ENCODE measurements at regions not wholly inside any gene's neighbourhood (a gene's known extent, or its start where the extent isn't known, plus 50 kb on each side); places are given as distances from the start of the nearest gene placed in this dataset.

- Histone ChIP-seq H3K4me1 (no peaks in the 10 kb centered on the region), H3K4me3 (ENCODE audit: low read depth, low read length) (no peak overlapping the region), H3K9me3 (no peaks in the 10 kb centered on the region), H3K27me3 (no peaks in the 10 kb centered on the region), H3K36me3 (no peaks in the 10 kb centered on the region)
- TF ChIP-seq CTCF (IDR thresholded peaks at IDR 0.05; ENCODE audit: low read depth, low read length), result no peak
- DNase-seq, result no peak
Observed at GRCh38 chr10:53111529-53111928, 338.9 kb upstream of the MBL2 start.

- H3K4me3 ChIP-seq (ENCODE audit: low read depth, low read length), result no peak overlapping the region
- no peaks in the 10 kb centered on the region for H3K27me3 ChIP-seq
- H3K9me3 ChIP-seq, result no peaks in the 10 kb centered on the region
- no peak for DNase-seq
- H3K36me3 ChIP-seq, result no peaks in the 10 kb centered on the region
- no peak for TF ChIP-seq CTCF (IDR thresholded peaks at IDR 0.05; ENCODE audit: low read depth, low read length)
- H3K4me1 ChIP-seq, result no peaks in the 10 kb centered on the region
Observed at GRCh38 chr10:53109320-53109719, 336.7 kb upstream of the MBL2 start.

GRCh38 chr10:53108317-53108934 is 335.8 kb upstream of the MBL2 start:
- H3K9me3 ChIP-seq, result no peaks in the 10 kb centered on the region
- no peaks in the 10 kb centered on the region for H3K27me3 ChIP-seq
- H3K4me1 ChIP-seq, result no peaks in the 10 kb centered on the region
- H3K4me3 ChIP-seq (ENCODE audit: low read depth, low read length), result no peak overlapping the region
- no peak for TF ChIP-seq CTCF (IDR thresholded peaks at IDR 0.05; ENCODE audit: low read depth, low read length)
- H3K36me3 ChIP-seq, result no peaks in the 10 kb centered on the region
- DNase-seq, result no peak

- Histone ChIP-seq H3K36me3 (no peaks in the 10 kb centered on the region), H3K9me3 (no peaks in the 10 kb centered on the region), H3K4me1 (no peaks in the 10 kb centered on the region), H3K4me3 (ENCODE audit: low read depth, low read length) (no peak overlapping the region), H3K27me3 (no peaks in the 10 kb centered on the region)
- no peak for DNase-seq
- no peak for TF ChIP-seq CTCF (IDR thresholded peaks at IDR 0.05; ENCODE audit: low read depth, low read length)
Observed at GRCh38 chr10:53107711-53108110, 335.1 kb upstream of the MBL2 start.

- no peak overlapping the region for H3K4me3 ChIP-seq (ENCODE audit: low read depth, low read length)
- no peaks in the 10 kb centered on the region for H3K4me1 ChIP-seq
- TF ChIP-seq CTCF (IDR thresholded peaks at IDR 0.05; ENCODE audit: low read depth, low read length), result no peak
- DNase-seq, result no peak
- H3K27me3 ChIP-seq, result no peaks in the 10 kb centered on the region
- H3K36me3 ChIP-seq, result no peaks in the 10 kb centered on the region
- no peaks in the 10 kb centered on the region for H3K9me3 ChIP-seq
Observed at GRCh38 chr10:53102424-53102823, 329.8 kb upstream of the MBL2 start.

- Histone ChIP-seq H3K4me1 (no peaks in the 10 kb centered on the region), H3K36me3 (no peaks in the 10 kb centered on the region), H3K27me3 (no peaks in the 10 kb centered on the region), H3K9me3 (no peaks in the 10 kb centered on the region), H3K4me3 (ENCODE audit: low read depth, low read length) (no peak overlapping the region)
- DNase-seq, result no peak
- TF ChIP-seq CTCF (IDR thresholded peaks at IDR 0.05; ENCODE audit: low read depth, low read length), result no peak
Observed at GRCh38 chr10:53093878-53094277, 321.3 kb upstream of the MBL2 start.

Measured in BE2C (cell line).